K562 (cell line): ENCODE measurements at regions not wholly inside any gene's neighbourhood (a gene's known extent, or its start where the extent isn't known, plus 50 kb on each side); places are given as distances from the start of the nearest gene placed in this dataset.

ENCODE experiments used
- GABPA ChIP-seq: fragments of 200-800 bp; sonication (Bioruptor generic); conservative IDR thresholded peaks from 2 replicates; pipeline ENCODE4 v1.6.1; 2016; ENCODE audit warnings: low read depth, missing genetic modification characterization, missing compliant biosample characterization
- NFIC ChIP-seq: fragments of 450-650 bp; IDR thresholded peaks from 2 replicates; pipeline ENCODE4 v1.6.1; 2017; ENCODE audit warnings: mild to moderate bottlenecking, inconsistent platforms
- NR2C1 ChIP-seq, 2 experiments: fragments of 450-650 bp; IDR thresholded peaks; 2 replicates each; pipeline ENCODE4 v1.6.1; 2017; ENCODE audit warnings: mild to moderate bottlenecking in 2 of 2, antibody characterized with exemption in 1 of 2, inconsistent platforms in 1 of 2, missing compliant biosample characterization in 1 of 2, missing genetic modification characterization in 1 of 2
- ZKSCAN8 ChIP-seq: fragments of 200-800 bp; sonication (Bioruptor generic); IDR thresholded peaks from 2 replicates; pipeline ENCODE4 v1.6.1; 2016; ENCODE audit warnings: missing genetic modification characterization, missing compliant biosample characterization
- ZNF592 ChIP-seq: fragments of 450-650 bp; IDR thresholded peaks from 2 replicates; pipeline ENCODE4 v1.6.1; 2017; ENCODE audit warnings: antibody characterized with exemption, mild to moderate bottlenecking
- TF ChIP-seq, protein P1 (sequence below): fragments of 250-450 bp; sonication (Bioruptor Pico); IDR thresholded peaks from 2 replicates; pipeline ENCODE4 v1.4.0; 2020; ENCODE audit warnings: borderline replicate concordance
- TF ChIP-seq, protein P2 (sequence below): fragments of 450-650 bp; formaldehyde crosslinking; IDR thresholded peaks from 2 replicates; pipeline ENCODE4 v1.4.0; 2022; ENCODE audit warnings: missing genetic modification characterization
- TF ChIP-seq, protein P3 (sequence below), 2 experiments: fragments of 450-650 bp in 1 of 2; sonication (generic) in 1 of 2; formaldehyde crosslinking in 1 of 2; IDR thresholded peaks in 1 of 2; conservative IDR thresholded peaks in 1 of 2; 2 replicates each; pipeline versions ENCODE4 v1.6.1 to v1.8.1; 2016 to 2023; ENCODE audit warnings: mild to moderate bottlenecking in 2 of 2, moderate library complexity in 2 of 2, inconsistent platforms in 1 of 2, missing genetic modification reagents in 1 of 2

- TF ChIP-seq, protein P1, sequence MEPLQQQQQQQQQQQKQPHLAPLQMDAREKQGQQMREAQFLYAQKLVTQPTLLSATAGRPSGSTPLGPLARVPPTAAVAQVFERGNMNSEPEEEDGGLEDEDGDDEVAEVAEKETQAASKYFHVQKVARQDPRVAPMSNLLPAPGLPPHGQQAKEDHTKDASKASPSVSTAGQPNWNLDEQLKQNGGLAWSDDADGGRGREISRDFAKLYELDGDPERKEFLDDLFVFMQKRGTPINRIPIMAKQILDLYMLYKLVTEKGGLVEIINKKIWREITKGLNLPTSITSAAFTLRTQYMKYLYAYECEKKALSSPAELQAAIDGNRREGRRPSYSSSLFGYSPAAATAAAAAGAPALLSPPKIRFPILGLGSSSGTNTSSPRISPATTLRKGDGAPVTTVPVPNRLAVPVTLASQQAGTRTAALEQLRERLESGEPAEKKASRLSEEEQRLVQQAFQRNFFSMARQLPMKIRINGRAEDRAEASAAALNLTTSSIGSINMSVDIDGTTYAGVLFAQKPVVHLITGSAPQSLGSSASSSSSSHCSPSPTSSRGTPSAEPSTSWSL (CRISPR knock-in tag) = no peak
- TF ChIP-seq, protein P2, sequence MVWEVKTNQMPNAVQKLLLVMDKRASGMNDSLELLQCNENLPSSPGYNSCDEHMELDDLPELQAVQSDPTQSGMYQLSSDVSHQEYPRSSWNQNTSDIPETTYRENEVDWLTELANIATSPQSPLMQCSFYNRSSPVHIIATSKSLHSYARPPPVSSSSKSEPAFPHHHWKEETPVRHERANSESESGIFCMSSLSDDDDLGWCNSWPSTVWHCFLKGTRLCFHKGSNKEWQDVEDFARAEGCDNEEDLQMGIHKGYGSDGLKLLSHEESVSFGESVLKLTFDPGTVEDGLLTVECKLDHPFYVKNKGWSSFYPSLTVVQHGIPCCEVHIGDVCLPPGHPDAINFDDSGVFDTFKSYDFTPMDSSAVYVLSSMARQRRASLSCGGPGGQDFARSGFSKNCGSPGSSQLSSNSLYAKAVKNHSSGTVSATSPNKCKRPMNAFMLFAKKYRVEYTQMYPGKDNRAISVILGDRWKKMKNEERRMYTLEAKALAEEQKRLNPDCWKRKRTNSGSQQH (CRISPR knock-in tag) = no peak
- TF ChIP-seq GABPA (tag) (peak; percentile 48), ZNF592 (peak; percentile 66; the same call in 1 of the 2 replicates), ZKSCAN8 (peak; percentile 64; the same call in 1 of the 2 replicates), NR2C1 (IDR thresholded peaks at IDR 0.05) (no peak), NR2C1 (tag; IDR thresholded peaks at IDR 0.05) (peak; percentile 50; the same call in 1 of the 2 replicates), NFIC (no peak)
- TF ChIP-seq, protein P3, sequence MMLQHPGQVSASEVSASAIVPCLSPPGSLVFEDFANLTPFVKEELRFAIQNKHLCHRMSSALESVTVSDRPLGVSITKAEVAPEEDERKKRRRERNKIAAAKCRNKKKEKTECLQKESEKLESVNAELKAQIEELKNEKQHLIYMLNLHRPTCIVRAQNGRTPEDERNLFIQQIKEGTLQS (IDR thresholded peaks at IDR 0.05) = peak; percentile 32; the same call in 1 of the 2 replicates
- TF ChIP-seq, protein P3 (CRISPR knock-in tag; conservative IDR thresholded peaks at IDR 0.05) = no peak
Measured at GRCh38 chr2:42903821-42904575, 111.6 kb upstream of the HAAO start (continued).
